Adrenal gland (tissue), 5 donors: ENCODE measurements at regions not wholly inside any gene's neighbourhood (a gene's known extent, or its start where the extent isn't known, plus 50 kb on each side); places are given as distances from the start of the nearest gene placed in this dataset.

ENCODE experiments used
- POLR2A ChIP-seq, 2 donors: fragments of 450-650 bp; IDR thresholded peaks; one replicate each; pipeline ENCODE4 v1.6.1; 2017; ENCODE audit warnings: antibody characterized with exemption in 2 of 2, mild to moderate bottlenecking in 2 of 2, moderate library complexity in 1 of 2
- TF ChIP-seq, protein P1 (sequence below), 6 experiments: fragments of 450-650 bp in 4 of 6; fragments of 200-600 bp in 2 of 6; sonication (generic) in 1 of 6; IDR thresholded peaks; 1 replicate in 5 of 6; 2 replicates in 1 of 6; pipeline versions ENCODE4 v1.5.1 to v1.8.0; 2016 to 2021; ENCODE audit warnings: antibody characterized with exemption in 6 of 6, mild to moderate bottlenecking in 2 of 6, moderate library complexity in 1 of 6
- donor health status: DM: no; HTN: no; CAD: no.

DNA sequence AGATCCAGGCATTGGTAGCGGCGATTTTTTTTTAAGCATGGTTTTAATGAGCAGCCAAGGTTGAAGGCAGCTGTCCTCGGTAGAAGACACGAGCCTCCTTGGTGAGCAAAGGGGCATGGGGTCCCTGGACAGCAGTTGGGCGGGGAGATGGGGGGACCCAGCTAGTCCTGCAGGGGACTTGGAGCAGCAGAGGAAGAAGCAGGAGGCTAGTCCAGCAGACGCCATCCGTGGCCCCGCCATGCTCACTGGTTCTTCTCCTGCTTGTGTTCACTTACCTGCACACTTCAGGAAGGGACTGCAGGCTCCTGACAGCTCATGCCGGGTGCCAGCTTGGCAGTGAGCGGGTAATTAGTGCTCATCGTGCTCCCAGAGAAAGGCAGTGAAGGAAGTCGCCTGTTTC is 130.2 kb upstream of the CDH5 start:
- TF ChIP-seq, protein P1, sequence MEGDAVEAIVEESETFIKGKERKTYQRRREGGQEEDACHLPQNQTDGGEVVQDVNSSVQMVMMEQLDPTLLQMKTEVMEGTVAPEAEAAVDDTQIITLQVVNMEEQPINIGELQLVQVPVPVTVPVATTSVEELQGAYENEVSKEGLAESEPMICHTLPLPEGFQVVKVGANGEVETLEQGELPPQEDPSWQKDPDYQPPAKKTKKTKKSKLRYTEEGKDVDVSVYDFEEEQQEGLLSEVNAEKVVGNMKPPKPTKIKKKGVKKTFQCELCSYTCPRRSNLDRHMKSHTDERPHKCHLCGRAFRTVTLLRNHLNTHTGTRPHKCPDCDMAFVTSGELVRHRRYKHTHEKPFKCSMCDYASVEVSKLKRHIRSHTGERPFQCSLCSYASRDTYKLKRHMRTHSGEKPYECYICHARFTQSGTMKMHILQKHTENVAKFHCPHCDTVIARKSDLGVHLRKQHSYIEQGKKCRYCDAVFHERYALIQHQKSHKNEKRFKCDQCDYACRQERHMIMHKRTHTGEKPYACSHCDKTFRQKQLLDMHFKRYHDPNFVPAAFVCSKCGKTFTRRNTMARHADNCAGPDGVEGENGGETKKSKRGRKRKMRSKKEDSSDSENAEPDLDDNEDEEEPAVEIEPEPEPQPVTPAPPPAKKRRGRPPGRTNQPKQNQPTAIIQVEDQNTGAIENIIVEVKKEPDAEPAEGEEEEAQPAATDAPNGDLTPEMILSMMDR (IDR thresholded peaks at IDR 0.05): no peak
- TF ChIP-seq POLR2A (IDR thresholded peaks at IDR 0.05): no peak
